OCI-LY3 (cell line): ENCODE measurements at regions not wholly inside any gene's neighbourhood (a gene's known extent, or its start where the extent isn't known, plus 50 kb on each side); places are given as distances from the start of the nearest gene placed in this dataset.

Experiments used
- H2AFZ ChIP-seq: fragments of 200-600, 300-600 bp; shearing (Covaris generic); 2 replicates; pipeline ENCODE4 v1.6.0; 2014; ENCODE audit warnings: antibody characterized with exemption, low read depth, low read length
- H3K27ac ChIP-seq: fragments of 200-600, 300-600 bp; sonication (generic); 2 replicates; pipeline ENCODE4 v1.5.1; 2014; ENCODE audit warnings: mild to moderate bottlenecking, low read length, moderate library complexity, mixed read lengths
- H3K27me3 ChIP-seq: fragments of 200-600, 300-600 bp; sonication (generic); 2 replicates; pipeline ENCODE4 v1.6.1; 2014; ENCODE audit warnings: low read depth, low read length, mixed read lengths
- H3K36me3 ChIP-seq: fragments of 200-600, 300-600 bp; sonication (generic); replicated peaks from 2 replicates; pipeline ENCODE3; 2014; ENCODE audit warnings: low read depth, low read length, mixed read lengths
- H3K4me1 ChIP-seq: fragments of 300-600, 200-600 bp; sonication (generic); 2 replicates; pipeline ENCODE4 v1.6.1; 2014; ENCODE audit warnings: low read length, mixed read lengths
- H3K4me2 ChIP-seq: fragments of 200-600, 300-600 bp; sonication (generic); 2 replicates; pipeline ENCODE4 v1.6.1; 2014; ENCODE audit warnings: low read length, mixed read lengths
- H3K4me3 ChIP-seq: fragments of 300-600, 200-600 bp; sonication (generic); 2 replicates; pipeline ENCODE4 v1.5.1; 2014; ENCODE audit warnings: antibody characterized with exemption, mild to moderate bottlenecking, low read length, moderate library complexity
- H3K79me2 ChIP-seq: fragments of 300-600, 200-600 bp; shearing (Covaris generic); 2 replicates; pipeline ENCODE4 v1.6.1; 2014; ENCODE audit warnings: mild to moderate bottlenecking, low read length, mixed read lengths
- H3K9ac ChIP-seq: fragments of 300-600, 200-600 bp; shearing (Covaris generic); 2 replicates; pipeline ENCODE4 v1.6.0; 2014; ENCODE audit warnings: mild to moderate bottlenecking, low read length, moderate library complexity
- H3K9me3 ChIP-seq: fragments of 200-600, 300-600 bp; shearing (Covaris generic); 2 replicates; pipeline ENCODE4 v1.6.1; 2014; ENCODE audit warnings: low read length, mixed read lengths; ENCODE audit not compliant: insufficient read depth
- H4K20me1 ChIP-seq: fragments of 200-600, 300-600 bp; sonication (generic); 2 replicates; pipeline ENCODE4 v1.6.1; 2016; ENCODE audit warnings: low read length, mixed read lengths; ENCODE audit not compliant: insufficient read depth
- CTCF ChIP-seq: fragments of 200-600, 300-600 bp; sonication (generic); IDR thresholded peaks from 2 replicates; pipeline ENCODE4 v1.5.1; 2014; ENCODE audit warnings: antibody characterized with exemption, low read length, low read depth
- EZH2phosphoT487 ChIP-seq: fragments of 200-600 bp; shearing (Covaris generic); IDR thresholded peaks from 2 replicates; pipeline ENCODE4 v1.6.1; 2018; ENCODE audit warnings: antibody characterized with exemption, mixed run types, low read depth

- Histone ChIP-seq H3K79me2 (no peaks in the 10 kb centered on the region), H3K27me3 (no peaks in the 10 kb centered on the region), H4K20me1 (no peaks in the 10 kb centered on the region), H3K36me3 (no peaks in the 10 kb centered on the region), H3K27ac (no peak overlapping the region), H3K4me2 (no peak overlapping the region), H3K4me3 (no peak overlapping the region), H3K4me1 (no peaks in the 10 kb centered on the region), H3K9ac (no peak overlapping the region), H2AFZ (no peak overlapping the region), H3K9me3 (no peaks in the 10 kb centered on the region)
- no peak for TF ChIP-seq CTCF
- no peak for TF ChIP-seq EZH2phosphoT487
Measured at GRCh38 chr10:121416071-121416470, 182.2 kb downstream of the FGFR2 start.

GRCh38 chr10:121417298-121417697, 180.9 kb downstream of the FGFR2 start:
- Histone ChIP-seq H2AFZ (no peak overlapping the region), H3K27me3 (no peaks in the 10 kb centered on the region), H3K4me2 (no peak overlapping the region), H3K79me2 (no peaks in the 10 kb centered on the region), H3K4me3 (no peak overlapping the region), H3K4me1 (peaks cover 5% of the 10 kb centered on the region; the same call in 1 of the 2 replicates), H3K27ac (no peak overlapping the region), H3K9ac (no peak overlapping the region), H3K9me3 (no peaks in the 10 kb centered on the region), H4K20me1 (no peaks in the 10 kb centered on the region), H3K36me3 (no peaks in the 10 kb centered on the region)
- TF ChIP-seq CTCF, result no peak
- TF ChIP-seq EZH2phosphoT487, result no peak

GRCh38 chr10:121418126-121418777, 180.0 kb downstream of the FGFR2 start:
- no peak overlapping the region for H2AFZ ChIP-seq
- H3K9me3 ChIP-seq, result no peaks in the 10 kb centered on the region
- H3K4me3 ChIP-seq, result no peak overlapping the region
- no peak overlapping the region for H3K9ac ChIP-seq
- no peak overlapping the region for H3K4me2 ChIP-seq
- no peaks in the 10 kb centered on the region for H4K20me1 ChIP-seq
- no peak for TF ChIP-seq EZH2phosphoT487
- H3K27me3 ChIP-seq, result no peaks in the 10 kb centered on the region
- no peak overlapping the region for H3K27ac ChIP-seq
- peaks cover 5% of the 10 kb centered on the region; the same call in 1 of the 2 replicates for H3K4me1 ChIP-seq
- no peaks in the 10 kb centered on the region for H3K79me2 ChIP-seq
- no peaks in the 10 kb centered on the region for H3K36me3 ChIP-seq

- Histone ChIP-seq H2AFZ (no peak overlapping the region), H3K9me3 (no peaks in the 10 kb centered on the region), H3K36me3 (no peaks in the 10 kb centered on the region), H3K4me2 (no peak overlapping the region), H3K4me3 (no peak overlapping the region), H3K27me3 (no peaks in the 10 kb centered on the region), H3K4me1 (peaks cover 5% of the 10 kb centered on the region; the same call in 1 of the 2 replicates), H4K20me1 (no peaks in the 10 kb centered on the region), H3K79me2 (no peaks in the 10 kb centered on the region), H3K9ac (no peak overlapping the region), H3K27ac (no peak overlapping the region)
- TF ChIP-seq EZH2phosphoT487 (no peak), CTCF (no peak)
Measured at GRCh38 chr10:121420006-121420405, 178.2 kb downstream of the FGFR2 start.
